ENCODE measurements at regions not wholly inside any gene's neighbourhood (a gene's known extent, or its start where the extent isn't known, plus 50 kb on each side); places are given as distances from the start of the nearest gene placed in this dataset.

DNA sequence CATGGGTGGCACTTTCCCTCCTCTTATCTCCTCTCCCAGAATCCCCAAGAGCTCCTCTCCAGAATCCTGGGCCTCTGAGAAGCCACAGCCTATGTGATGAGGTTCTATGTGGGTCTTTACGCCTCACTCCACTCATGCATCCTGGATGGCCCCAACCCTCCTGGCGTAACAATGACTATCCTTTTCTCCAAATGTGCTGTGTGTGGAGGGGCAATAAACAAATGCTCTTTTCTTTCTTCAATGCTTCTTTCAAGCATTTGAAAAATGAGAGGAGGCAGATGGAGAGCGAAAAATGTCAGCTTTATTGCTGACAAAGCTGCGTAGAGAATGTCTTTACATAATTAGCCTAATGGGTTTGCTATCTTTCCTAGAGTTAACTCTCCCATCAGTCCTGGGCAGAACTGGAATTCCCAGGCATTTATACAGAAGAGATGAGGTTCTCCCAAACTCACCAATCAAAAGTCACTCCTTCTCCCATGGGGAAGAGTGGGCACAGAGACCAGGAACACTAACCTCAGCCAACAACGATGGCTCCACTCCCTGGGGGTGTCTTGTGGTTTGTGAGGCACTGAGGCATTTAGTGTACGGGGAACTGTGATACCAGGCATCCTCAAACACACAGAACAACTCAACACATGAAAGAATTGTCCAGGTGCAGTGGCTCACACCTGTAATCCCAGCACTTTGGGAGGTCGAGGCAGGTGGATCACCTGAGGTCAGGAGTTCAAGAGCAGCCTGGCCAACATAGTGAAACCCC lies 118.9 kb upstream of the SLC34A2 start:
- TF ChIP-seq GATA2 (IDR thresholded peaks at IDR 0.05; ENCODE audit: low read depth, low read length) (no peak), GATA3 (IDR thresholded peaks at IDR 0.05; ENCODE audit: low read depth, low read length) (no peak)

Measured in SH-SY5Y (cell line).